HG02623 (cell line): ENCODE measurements at regions not wholly inside any gene's neighbourhood (a gene's known extent, or its start where the extent isn't known, plus 50 kb on each side); places are given as distances from the start of the nearest gene placed in this dataset.

ENCODE experiments used
- ATAC-seq: cut with Tn5 transposase; IDR thresholded peaks from one replicate; pipeline ENCODE4 v1.9.1; 2021; ENCODE audit warnings: moderate library complexity; ENCODE audit not compliant: unreplicated experiment

GRCh38 chr9:101792475-101792874 is 54.0 kb upstream of the GRIN3A start:
- ATAC-seq: no peak

- ATAC-seq: no peak
Measured at GRCh38 chr9:101791938-101792337, 53.5 kb upstream of the GRIN3A start.

GRCh38 chr9:101791533-101791932 is 53.1 kb upstream of the GRIN3A start:
- no peak for ATAC-seq
